ENCODE measurements at regions not wholly inside any gene's neighbourhood (a gene's known extent, or its start where the extent isn't known, plus 50 kb on each side); places are given as distances from the start of the nearest gene placed in this dataset.

DNA sequence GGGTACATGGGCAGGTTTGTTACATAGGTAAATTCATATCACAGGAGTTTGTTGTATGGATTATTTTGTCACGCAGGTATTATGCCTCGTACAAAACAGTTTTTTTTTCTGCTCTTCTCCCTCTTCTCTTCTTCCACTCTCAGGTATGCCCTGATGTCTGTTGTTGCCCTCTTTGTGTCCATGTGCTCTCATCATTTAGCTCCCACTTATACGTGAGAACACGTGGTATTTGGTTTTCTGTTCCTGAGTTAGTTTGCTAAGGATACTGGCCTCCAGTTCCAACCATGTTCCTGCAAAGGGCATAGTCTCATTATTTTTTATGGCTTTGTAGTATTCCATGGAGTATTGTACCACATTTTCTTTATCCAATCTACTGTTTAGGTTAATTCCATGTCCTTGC lies 65.7 kb downstream of the UNC5CL start:
- in situ Hi-C loops (cut with MboI; ENCODE audit: low pct_unique_long_range_greater_than_20kb, low sequenced_read_pairs, unreplicated experiment): no loop called here
- TF ChIP-seq, protein P1, sequence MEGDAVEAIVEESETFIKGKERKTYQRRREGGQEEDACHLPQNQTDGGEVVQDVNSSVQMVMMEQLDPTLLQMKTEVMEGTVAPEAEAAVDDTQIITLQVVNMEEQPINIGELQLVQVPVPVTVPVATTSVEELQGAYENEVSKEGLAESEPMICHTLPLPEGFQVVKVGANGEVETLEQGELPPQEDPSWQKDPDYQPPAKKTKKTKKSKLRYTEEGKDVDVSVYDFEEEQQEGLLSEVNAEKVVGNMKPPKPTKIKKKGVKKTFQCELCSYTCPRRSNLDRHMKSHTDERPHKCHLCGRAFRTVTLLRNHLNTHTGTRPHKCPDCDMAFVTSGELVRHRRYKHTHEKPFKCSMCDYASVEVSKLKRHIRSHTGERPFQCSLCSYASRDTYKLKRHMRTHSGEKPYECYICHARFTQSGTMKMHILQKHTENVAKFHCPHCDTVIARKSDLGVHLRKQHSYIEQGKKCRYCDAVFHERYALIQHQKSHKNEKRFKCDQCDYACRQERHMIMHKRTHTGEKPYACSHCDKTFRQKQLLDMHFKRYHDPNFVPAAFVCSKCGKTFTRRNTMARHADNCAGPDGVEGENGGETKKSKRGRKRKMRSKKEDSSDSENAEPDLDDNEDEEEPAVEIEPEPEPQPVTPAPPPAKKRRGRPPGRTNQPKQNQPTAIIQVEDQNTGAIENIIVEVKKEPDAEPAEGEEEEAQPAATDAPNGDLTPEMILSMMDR (IDR thresholded peaks at IDR 0.05; ENCODE audit: extremely low read depth, insufficient read depth, missing control alignments): no peak
- no peak for DNase-seq (ENCODE audit: low spot score)

DNA sequence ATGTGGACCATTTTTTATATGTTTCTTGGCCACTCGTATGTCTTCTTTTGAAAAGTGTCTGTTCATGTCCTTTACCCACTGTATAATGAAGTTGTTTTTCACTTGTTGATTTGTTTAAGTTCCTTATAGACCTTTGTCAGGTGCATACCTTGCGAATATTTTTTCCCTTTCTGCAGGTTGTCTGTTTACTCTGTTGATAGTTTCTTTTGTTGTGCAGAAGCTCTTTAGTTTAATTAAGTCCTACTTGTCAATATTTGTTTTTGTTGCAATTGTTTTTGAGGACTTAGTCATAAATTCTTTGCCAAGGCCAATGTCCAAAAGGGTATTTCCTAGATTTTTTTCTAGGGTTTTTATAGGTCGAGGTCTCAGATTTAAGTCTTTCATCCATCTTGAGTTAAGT lies 66.2 kb downstream of the UNC5CL start:
- in situ Hi-C loops (cut with MboI; ENCODE audit: low pct_unique_long_range_greater_than_20kb, low sequenced_read_pairs, unreplicated experiment): no loop called here
- DNase-seq (ENCODE audit: low spot score): no peak
- TF ChIP-seq, protein P1 (IDR thresholded peaks at IDR 0.05; ENCODE audit: extremely low read depth, insufficient read depth, missing control alignments): no peak

- DNase-seq (ENCODE audit: low spot score): no peak
- in situ Hi-C loops (cut with MboI; ENCODE audit: low pct_unique_long_range_greater_than_20kb, low sequenced_read_pairs, unreplicated experiment): no loop called here
- TF ChIP-seq, protein P1 (IDR thresholded peaks at IDR 0.05; ENCODE audit: extremely low read depth, insufficient read depth, missing control alignments): no peak
Measured at GRCh38 chr6:40972190-40972589, 66.8 kb downstream of the UNC5CL start.

GRCh38 chr6:40968620-40969164 lies 70.3 kb downstream of the UNC5CL start:
- in situ Hi-C loops (cut with MboI; ENCODE audit: low pct_unique_long_range_greater_than_20kb, low sequenced_read_pairs, unreplicated experiment): no loop called here
- DNase-seq (ENCODE audit: low spot score): no peak
- TF ChIP-seq, protein P1 (IDR thresholded peaks at IDR 0.05; ENCODE audit: extremely low read depth, insufficient read depth, missing control alignments): no peak

GRCh38 chr6:40966860-40967259 lies 72.2 kb downstream of the UNC5CL start:
- TF ChIP-seq, protein P1 (IDR thresholded peaks at IDR 0.05; ENCODE audit: extremely low read depth, insufficient read depth, missing control alignments): no peak
- DNase-seq (ENCODE audit: low spot score): no peak
- in situ Hi-C loops (cut with MboI; ENCODE audit: low pct_unique_long_range_greater_than_20kb, low sequenced_read_pairs, unreplicated experiment): no loop called here

DNA sequence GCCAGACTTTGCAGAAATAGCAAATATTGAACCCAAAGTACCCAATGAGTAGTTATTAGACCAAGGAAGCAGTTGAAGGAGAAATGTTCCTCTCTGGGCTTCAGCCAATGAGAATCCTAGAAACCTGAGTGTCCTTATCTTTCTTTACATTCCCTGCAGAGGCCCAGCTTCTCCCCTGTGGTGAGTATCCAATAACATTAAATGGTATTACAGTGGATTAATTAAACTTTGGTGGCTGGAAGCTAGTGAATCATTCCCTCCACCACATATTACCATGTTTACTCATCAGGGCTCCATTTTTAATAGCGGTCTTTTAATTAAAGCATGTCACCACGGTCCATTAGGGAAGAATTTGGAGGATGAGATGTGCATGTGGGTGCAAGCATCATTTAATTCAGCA lies 74.0 kb downstream of the UNC5CL start:
- in situ Hi-C loops (cut with MboI; ENCODE audit: low pct_unique_long_range_greater_than_20kb, low sequenced_read_pairs, unreplicated experiment): no loop called here
- DNase-seq (ENCODE audit: low spot score): no peak
- TF ChIP-seq, protein P1 (IDR thresholded peaks at IDR 0.05; ENCODE audit: extremely low read depth, insufficient read depth, missing control alignments): no peak

- no peak for DNase-seq (ENCODE audit: low spot score)
- TF ChIP-seq, protein P1 (IDR thresholded peaks at IDR 0.05; ENCODE audit: extremely low read depth, insufficient read depth, missing control alignments): no peak
- in situ Hi-C loops (cut with MboI; ENCODE audit: low pct_unique_long_range_greater_than_20kb, low sequenced_read_pairs, unreplicated experiment): no loop called here
Measured at GRCh38 chr6:40963019-40963418, 76.0 kb downstream of the UNC5CL start.
